GM19438 (cell line): ENCODE measurements at regions not wholly inside any gene's neighbourhood (a gene's known extent, or its start where the extent isn't known, plus 50 kb on each side); places are given as distances from the start of the nearest gene placed in this dataset.
"Not testable (repeated sequence)": the region's sequence is repeated elsewhere in the genome, so short reads cannot be mapped to it uniquely, and the experiment has no call there.

Experiments used
- ATAC-seq: cut with Tn5 transposase; IDR thresholded peaks from one replicate; pipeline ENCODE4 v1.9.1; 2021; ENCODE audit warnings: low read depth; ENCODE audit not compliant: unreplicated experiment

DNA sequence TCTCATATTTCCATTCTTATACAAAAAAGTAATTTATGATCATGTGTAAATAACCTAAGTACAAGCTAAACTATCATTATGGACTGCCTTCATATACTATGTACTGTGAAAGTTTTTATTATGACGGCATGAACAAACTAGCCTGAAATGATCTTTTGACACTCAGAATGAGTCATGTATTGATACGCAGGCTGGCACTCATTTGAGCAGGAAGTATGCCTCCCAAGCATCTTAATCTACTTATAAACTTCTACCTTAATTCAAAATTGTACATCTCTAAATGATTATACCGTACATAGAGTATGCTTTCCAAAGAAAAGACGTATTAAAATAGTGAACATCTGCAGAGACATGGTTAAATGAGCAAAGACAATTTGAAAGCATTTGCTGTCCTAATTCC lies 207.1 kb upstream of the SPOPL start:
- no peak for ATAC-seq

DNA sequence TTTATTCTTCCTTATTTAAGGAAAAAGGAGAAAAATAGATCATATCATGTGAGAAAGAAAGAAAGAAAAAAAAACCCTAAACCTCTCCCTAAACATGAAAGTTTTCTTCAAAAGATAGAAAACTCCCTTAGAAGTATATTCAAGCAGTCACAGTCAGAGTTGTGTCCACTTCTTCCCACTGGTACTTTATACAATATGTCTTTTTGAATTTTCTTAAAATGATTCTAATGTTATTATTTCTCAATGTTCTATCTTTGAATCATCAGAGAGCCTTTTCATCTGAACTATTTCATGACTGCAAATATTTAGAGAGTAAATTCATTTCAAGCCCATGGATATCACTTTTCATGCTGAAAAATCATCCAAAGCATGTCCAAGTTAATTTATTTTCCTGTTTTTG lies 205.2 kb upstream of the SPOPL start:
- ATAC-seq: no peak

DNA sequence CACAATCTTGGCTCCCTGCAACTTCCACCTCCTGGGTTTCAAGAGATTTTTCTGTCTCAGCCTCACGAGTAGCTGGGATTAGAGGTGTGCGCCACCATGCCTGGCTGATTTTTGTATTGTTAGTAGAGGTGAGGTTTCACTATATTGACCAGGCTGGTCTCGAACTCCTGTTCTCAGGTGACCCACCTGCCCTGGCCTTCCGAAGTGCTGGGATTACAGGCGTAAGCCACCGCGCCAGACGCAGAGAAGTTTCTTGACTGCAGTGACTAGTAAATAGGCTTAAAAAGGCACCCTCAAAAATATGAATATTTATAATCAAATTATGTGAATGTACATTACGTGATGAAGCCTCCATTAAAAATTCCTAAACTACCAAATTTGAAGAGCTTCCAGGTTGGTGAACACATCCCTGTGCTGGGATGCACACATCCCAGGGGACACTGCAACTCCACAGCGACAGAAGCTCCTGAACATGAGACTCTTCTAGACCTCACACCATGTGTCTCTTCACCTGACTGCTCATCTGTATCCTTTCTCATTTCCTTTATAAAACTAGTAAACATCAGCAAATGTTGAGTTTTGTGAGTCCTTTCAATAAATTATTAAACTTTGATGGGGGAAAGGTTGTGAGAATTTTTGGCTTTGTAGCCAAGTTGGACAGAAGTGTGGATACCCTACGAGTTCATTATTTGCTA lies 203.3 kb upstream of the SPOPL start:
- ATAC-seq: peak; percentile 88

DNA sequence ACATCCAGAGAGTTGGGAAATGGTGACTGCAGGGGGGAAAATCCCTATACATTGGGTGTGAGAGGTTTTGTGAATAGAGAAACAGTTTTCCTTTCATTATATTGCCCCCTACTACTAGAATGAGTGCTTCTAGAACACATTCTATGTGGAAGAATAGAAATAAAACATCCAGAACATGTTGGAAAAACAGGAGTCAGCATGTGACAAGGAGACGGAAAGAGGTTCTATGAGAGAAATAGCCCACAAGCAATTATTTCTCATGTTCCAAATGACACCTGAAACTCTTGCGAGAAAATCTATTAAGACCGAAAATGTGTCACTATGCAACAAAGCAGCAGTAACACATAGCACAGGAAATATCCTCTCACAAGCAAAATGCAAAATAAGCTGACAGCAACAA lies 202.7 kb upstream of the SPOPL start:
- peak; percentile 44 for ATAC-seq

DNA sequence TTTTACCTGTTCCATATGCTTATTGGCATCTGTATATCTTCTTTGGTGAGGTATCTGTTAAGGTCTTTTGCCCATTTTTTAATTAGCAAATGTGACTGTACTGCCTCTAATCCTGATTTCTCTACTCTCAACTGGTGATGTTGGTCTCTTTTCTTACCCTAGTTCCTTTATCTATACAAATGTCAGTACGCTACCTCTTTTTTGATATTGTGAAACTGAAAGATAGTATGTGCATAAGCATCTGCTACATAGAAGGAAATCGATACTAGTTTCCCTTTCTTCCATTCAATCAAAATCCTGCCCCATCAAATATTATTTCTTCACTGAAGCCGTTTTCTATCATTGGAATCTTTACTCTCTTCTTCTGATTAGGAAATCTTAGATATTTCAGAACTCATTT lies 194.9 kb upstream of the SPOPL start:
- no peak for ATAC-seq

DNA sequence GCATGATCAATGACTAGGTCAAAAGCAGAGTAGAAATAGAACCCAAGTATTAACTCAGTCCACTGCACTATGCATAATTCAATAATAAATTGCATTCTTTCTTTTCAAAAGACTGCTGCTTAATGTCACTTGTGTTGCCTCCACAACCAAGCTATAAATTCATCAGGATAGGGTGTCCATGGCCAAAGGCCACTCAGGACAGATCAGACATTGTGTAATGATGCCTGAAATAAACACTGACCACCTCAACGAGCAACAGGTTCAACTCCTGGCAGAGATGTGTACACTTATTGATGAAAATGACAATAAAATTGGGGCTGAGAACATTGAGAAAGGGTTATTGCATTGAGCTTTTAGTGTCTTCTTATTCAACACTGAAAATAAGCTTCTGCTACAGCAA lies 194.5 kb upstream of the SPOPL start:
- ATAC-seq: no peak

DNA sequence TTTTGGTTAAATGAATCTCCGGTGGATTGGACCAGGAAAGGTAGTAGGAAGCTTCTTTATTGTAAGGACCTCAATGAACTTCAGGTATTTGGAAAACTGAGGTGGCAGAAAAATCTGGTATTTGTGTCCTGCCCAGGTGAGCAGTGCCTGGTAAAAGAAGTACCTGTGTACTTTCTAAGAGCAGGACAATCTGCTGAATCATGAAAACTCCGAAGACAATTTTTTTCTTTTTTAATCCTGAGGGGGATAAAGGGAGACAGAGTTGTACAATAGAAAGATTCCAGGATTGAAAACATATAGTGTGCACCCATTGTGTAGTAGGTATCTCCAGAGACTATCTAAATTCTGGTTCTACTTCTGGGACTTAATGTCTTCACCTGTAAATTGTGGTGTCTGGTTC lies 191.8 kb upstream of the SPOPL start:
- ATAC-seq: no peak

DNA sequence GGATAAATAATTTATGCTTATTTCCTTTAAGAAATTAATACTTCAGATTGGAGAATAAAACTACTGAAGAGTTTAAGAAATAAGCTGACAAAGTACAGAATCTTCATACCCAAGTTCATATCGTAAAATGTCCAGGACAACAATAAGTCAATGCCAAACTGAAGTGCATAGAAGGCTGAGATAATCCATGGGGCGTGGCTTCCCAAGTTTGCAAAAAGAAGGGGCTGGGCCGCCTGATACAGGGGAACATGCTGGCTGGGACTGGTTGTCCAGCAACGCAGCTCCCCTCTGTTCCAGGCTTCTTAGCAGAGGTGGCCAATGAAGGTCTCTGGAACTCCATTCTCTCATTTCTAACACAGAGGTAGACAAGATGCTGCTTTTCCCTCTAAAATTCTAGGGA lies 189.5 kb upstream of the SPOPL start:
- no peak for ATAC-seq

DNA sequence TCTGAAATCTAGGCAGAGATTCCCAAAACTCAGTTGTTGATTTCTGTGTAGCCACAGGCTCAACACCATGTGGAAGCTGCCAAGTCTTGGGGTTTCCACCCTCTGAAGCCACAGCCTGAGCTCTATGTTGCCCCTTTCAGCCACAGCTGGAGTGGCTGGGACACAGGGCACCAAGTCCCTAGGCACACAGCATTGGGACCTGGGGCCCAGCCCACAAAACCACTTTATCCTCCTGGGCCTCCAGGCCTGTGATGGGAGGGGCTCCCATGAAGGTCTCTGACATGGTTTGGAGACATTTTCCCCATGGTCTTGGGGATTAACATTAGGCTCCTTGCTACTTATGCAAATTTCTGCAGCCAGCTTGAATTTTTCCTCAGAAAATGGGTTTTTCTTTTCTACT lies 186.0 kb upstream of the SPOPL start:
- ATAC-seq: not testable (repeated sequence)

DNA sequence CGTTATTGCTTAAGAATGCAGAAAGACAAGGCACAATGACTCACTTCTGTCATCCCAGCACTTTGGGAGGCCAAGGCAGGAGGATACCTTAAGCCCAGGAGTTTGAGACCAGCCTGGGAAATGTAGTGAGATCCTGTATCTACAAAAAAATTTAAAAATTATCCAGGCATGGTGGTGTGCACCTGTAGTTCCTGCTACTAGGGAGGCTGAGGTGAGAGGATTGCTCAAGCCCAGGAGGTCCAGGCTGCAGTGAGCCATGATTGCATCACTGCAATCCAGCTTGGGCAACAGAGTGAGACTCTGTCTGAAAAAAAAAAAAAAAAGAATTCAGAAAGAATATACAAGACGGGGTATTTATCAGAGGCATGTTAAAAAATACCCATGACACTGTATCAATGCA lies 182.0 kb upstream of the SPOPL start:
- ATAC-seq: no peak

DNA sequence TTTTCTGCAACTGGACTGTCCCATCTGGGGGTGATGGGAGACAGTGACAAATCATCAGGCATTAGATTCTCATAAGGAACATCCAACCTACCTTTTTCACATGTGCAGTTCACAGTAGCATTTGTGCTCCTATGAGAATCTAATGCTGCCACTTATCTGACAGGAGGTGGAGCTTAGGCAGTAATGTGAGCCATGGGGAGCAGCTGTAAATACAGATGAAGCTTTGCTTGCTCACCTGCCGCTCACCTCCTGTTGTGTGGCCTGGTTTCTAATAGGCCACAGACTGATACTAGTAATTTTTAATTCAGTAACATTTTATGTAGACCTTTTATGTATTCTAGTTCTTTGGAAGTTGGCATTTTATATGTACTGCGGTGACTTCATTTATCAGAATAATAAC lies 180.1 kb upstream of the SPOPL start:
- ATAC-seq: no peak

DNA sequence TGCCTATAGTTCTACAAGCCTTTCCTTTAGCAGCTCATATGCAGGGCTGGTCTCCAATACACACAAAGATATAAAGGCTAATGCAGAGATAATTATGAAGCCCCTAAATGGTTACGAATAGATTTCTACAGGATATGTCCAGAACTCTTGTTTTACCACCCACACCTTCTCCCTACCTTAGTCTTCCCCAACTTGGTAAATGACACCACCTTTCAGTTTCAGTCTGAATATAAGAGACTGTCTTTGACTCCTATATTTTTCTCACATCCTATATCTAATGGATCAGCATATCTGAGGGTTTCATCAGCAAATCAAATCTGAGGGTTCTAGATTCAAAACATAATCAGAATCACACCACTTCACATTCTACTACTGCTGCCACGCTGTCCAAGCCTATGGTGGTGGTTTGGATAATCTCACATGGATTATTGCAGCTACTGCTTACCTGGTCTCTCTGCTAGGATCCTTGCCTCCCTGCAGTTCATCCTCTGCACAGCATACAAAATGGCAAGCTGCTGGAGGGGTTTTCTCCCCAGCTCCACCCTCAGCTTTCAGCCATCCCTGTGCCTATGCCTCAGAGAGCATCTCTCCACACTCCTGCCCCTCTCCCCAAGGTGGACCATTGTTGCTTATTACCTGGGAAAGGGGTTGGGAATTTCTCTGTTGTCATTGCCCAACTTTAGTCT lies 178.0 kb upstream of the SPOPL start:
- ATAC-seq: no peak

DNA sequence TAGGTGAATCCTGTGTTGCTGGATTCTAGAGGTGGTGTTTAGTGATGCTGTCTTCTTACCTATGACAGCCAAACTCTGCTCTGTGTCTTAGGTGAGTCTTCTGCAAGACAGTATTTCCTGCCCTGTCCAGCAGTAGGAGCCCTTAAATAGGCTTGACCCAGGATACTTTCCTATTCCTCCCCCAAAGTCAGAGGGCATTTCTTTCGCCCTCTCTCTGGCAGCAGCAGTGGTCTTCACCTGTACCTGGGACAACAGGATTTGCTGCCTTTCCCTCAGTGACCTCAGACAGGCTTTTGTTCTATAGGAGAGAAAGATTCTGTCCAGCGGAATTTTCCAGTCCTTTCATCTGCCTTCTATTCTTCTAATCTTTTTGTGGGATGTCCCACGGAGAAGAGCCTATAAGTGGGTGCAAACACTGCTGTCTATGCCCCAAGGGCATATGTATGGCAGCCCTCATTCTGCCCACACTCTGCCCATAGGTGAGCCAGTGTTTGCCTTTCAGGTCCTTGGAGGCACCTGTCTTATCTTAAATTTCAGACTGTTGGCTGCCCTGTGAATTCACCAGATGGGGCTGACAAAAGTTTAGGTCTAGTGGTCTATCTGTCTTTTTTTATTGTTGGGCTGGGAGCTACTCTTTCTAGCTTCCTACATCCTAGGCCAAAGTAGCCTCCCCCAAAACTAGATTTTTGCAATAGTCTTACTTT lies 177.3 kb upstream of the SPOPL start:
- ATAC-seq: no peak

DNA sequence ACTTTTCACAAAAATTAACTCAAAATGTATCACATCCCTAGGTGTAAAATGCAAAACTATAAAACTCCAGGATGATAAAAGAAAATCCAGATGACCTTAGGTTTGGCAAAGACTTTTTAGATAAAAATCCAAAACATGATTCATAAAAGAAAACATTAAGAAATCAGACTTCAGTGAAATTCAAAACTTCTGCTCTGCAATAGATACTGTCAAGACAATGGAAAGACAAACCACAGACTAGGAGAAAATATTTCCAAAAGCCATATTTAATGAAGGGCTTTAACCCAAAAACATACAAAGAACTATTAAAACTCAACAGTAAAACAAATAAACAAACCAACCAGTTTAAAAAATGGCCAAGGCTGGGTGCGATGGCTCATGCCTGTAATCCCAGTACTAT lies 173.6 kb upstream of the SPOPL start:
- ATAC-seq: no peak

DNA sequence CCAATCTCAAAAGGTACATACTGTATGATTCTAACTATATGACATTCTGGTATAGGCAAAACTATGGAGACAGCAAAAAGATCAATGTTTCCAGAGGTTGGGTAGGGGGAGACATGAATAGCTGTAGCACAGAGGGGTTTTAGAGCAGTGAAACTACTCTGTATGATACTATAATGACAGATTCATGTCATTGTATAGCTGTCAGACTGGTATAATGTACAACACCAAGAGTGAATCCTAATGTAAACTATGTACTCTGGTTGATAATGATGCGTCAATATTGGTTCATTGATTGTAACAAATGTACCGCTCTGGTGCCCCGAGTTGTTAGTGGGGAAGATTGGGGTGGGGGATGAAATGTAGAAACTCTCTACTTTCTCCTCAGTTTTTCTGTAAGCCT lies 172.4 kb upstream of the SPOPL start:
- ATAC-seq: no peak

DNA sequence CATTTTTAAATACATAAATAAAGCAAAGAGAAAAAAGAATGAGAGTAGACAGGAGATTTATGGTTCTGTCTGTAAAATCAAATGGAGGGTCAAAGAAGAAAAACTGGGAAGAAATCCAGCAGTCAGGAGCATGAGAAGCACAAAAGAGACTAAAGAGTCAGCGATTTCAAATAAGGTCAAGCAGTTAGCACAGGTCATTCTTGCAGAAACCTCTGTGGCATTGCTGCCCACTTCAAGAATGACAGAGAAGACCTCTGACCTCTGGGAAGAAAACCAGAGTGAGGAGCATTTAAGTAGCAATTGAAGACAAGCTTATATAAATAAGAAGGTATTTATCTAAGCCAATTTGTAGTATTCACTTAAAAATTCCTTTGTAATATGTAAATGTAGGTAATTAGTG lies 172.0 kb upstream of the SPOPL start:
- ATAC-seq: no peak

DNA sequence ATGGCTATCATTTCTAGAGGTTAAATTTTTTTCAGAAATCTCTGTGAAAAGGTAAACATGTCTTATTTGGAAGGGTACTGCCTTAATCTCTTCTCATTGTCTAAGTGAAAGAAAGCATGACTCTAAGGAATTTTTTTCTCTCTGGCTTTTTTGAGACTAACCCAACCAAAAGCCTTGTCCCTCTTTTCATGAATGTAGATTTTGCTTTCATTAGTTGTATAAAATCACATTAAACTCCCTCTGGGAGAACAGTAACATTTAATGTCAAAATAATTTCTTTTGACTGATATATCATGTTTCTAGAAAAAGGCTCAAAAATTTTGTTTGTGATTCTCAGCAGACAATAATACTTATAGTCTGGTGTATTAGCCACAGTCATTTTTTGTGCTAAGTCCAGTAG lies 168.4 kb upstream of the SPOPL start:
- ATAC-seq: no peak

DNA sequence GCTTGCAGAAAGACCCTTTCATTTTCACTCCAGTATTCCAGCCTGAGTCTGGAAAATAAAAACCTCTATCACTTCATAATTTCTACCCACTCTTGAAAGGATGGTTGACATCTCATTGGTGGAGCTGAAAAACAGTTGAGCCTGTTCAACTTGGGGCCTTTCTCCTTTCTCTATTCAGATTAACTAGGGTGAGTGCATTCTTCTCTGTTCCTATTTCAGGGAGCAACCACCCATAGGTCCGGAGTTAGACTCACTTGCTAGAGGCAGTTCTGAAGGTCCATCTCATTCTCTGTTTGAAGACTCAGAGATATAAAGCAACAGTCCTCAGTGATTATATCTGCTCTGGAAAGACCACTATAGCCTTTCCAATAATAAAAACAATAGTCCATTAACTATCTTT lies 167.9 kb upstream of the SPOPL start:
- no peak for ATAC-seq

DNA sequence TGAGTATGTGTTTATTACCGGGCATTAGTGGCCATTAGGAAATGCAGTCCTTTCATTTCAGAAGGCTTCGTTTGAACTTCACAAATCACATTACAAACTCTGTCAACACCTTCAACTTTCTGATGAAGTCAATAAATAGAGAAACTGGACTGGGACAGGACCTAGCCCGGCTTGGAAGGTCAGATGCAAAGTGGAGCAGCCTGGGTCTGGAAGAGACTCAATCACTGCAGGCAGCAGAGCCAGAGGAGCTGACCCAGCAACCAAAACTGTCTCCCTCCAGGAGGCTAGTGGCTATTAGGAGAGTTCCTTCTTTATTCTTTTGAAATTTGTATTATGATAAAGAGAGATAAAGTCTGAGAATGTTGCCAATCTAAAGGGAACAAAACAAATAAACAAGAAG lies 167.2 kb upstream of the SPOPL start:
- ATAC-seq: no peak

DNA sequence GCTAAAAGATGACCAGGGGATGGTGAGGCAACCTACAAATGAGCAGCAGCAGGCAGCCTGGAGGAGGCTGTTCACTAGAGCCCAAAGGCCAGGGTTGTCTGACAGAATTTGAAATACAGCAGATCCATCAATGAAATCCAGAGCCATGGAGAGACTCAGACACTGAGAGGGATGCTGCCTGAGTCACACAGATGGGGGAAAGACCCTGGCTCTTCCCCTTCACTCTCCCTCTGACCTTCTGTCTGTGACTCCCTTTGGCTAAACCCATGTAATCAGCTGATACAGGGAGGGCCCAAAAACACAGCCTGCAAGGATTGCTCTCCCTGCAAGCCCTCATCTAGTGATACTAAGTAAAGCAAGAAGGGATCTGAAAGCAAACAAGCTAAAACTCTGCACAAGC lies 166.5 kb upstream of the SPOPL start:
- no peak for ATAC-seq

DNA sequence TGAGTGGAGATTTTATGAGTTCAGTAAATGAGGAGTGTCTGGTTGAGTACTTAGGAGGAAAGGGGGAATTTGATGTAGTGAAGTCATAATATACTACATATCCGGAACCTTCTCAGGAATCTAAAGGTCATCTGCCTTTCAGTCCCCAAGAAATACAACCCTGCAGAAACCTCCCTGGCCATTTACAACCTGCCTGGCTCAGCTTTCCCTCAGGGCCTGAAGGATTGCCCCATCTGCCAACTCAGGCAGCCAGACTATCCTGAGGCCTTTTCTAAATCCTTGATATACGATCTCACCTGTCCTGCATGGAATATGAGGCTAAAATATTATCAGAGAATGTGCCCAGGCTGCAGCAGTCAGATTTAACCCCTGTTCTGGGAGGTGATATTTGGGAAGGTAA lies 165.4 kb upstream of the SPOPL start:
- no peak for ATAC-seq

DNA sequence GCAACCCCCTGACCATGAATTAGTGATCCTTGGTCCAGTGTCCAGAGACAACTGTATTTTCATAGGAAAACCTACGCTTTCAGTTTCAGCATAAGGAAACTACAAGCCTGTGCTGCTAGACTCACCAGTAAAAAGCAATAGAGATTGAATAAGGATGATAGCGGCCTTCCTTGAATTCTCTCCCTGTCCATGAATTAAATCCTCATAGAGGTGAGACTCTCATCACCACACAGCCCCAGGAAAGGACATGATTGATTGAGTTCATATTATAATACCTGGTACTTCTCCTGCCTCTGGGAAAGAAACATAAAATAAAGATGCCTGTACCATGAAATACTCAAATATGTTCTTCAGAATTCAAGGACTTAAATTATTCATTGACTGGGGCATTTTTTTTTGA lies 146.3 kb upstream of the SPOPL start:
- no peak for ATAC-seq
